ENCODE measurements at regions not wholly inside any gene's neighbourhood (a gene's known extent, or its start where the extent isn't known, plus 50 kb on each side); places are given as distances from the start of the nearest gene placed in this dataset.

- Histone ChIP-seq H3K4me1 (ENCODE audit: control insufficient read depth, low read length) (no peaks in the 10 kb centered on the region), H4K20me1 (ENCODE audit: control insufficient read depth, insufficient read depth, low read depth, low read length) (no peaks in the 10 kb centered on the region), H3K27ac (ENCODE audit: low read depth, low read length) (no peak overlapping the region), H3K36me3 (ENCODE audit: control insufficient read depth, low read length) (no peaks in the 10 kb centered on the region), H3K4me3 (ENCODE audit: low read length) (no peak overlapping the region), H3K9me2 (replicated peaks; ENCODE audit: control insufficient read depth, low read length) (no peaks in the 10 kb centered on the region), H3K4me2 (ENCODE audit: low read length) (no peak overlapping the region), H3F3A (ENCODE audit: control insufficient read depth, insufficient read depth) (no peaks in the 10 kb centered on the region), H3K27me3 (ENCODE audit: control insufficient read depth, low read length) (no peaks in the 10 kb centered on the region), H3K79me2 (ENCODE audit: control insufficient read depth, low read length) (no peaks in the 10 kb centered on the region), H3K9me3 (ENCODE audit: control insufficient read depth, insufficient read depth, low read length) (no peaks in the 10 kb centered on the region)
- no peak for TF ChIP-seq CTCF (IDR thresholded peaks at IDR 0.05; ENCODE audit: low read depth, low read length, poor library complexity, severe bottlenecking)
- no peak for TF ChIP-seq EZH2phosphoT487 (IDR thresholded peaks at IDR 0.05; ENCODE audit: borderline replicate concordance, low read length)
Observed at GRCh38 chr9:16025627-16026026, 472.8 kb downstream of the CCDC171 start.

- no peak overlapping the region for H3K4me3 ChIP-seq (ENCODE audit: low read length)
- H3K9me2 ChIP-seq (replicated peaks; ENCODE audit: control insufficient read depth, low read length), result no peaks in the 10 kb centered on the region
- H3K27ac ChIP-seq (ENCODE audit: low read depth, low read length), result no peak overlapping the region
- no peaks in the 10 kb centered on the region for H3K9me3 ChIP-seq (ENCODE audit: control insufficient read depth, insufficient read depth, low read length)
- H3K4me1 ChIP-seq (ENCODE audit: control insufficient read depth, low read length), result no peaks in the 10 kb centered on the region
- H3F3A ChIP-seq (ENCODE audit: control insufficient read depth, insufficient read depth), result no peaks in the 10 kb centered on the region
- no peaks in the 10 kb centered on the region for H3K27me3 ChIP-seq (ENCODE audit: control insufficient read depth, low read length)
- TF ChIP-seq EZH2phosphoT487 (IDR thresholded peaks at IDR 0.05; ENCODE audit: borderline replicate concordance, low read length) (no peak), CTCF (IDR thresholded peaks at IDR 0.05; ENCODE audit: low read depth, low read length, poor library complexity, severe bottlenecking) (no peak)
- H3K79me2 ChIP-seq (ENCODE audit: control insufficient read depth, low read length), result no peaks in the 10 kb centered on the region
- H4K20me1 ChIP-seq (ENCODE audit: control insufficient read depth, insufficient read depth, low read depth, low read length), result no peaks in the 10 kb centered on the region
- H3K4me2 ChIP-seq (ENCODE audit: low read length), result no peak overlapping the region
- no peaks in the 10 kb centered on the region for H3K36me3 ChIP-seq (ENCODE audit: control insufficient read depth, low read length)
Observed at GRCh38 chr9:16026886-16027285, 474.0 kb downstream of the CCDC171 start.

- no peak overlapping the region for H3K4me3 ChIP-seq (ENCODE audit: low read length)
- H3K27me3 ChIP-seq (ENCODE audit: control insufficient read depth, low read length), result no peaks in the 10 kb centered on the region
- TF ChIP-seq CTCF (IDR thresholded peaks at IDR 0.05; ENCODE audit: low read depth, low read length, poor library complexity, severe bottlenecking) (no peak), EZH2phosphoT487 (IDR thresholded peaks at IDR 0.05; ENCODE audit: borderline replicate concordance, low read length) (no peak)
- H3K4me2 ChIP-seq (ENCODE audit: low read length), result no peak overlapping the region
- no peaks in the 10 kb centered on the region for H3K36me3 ChIP-seq (ENCODE audit: control insufficient read depth, low read length)
- no peaks in the 10 kb centered on the region for H4K20me1 ChIP-seq (ENCODE audit: control insufficient read depth, insufficient read depth, low read depth, low read length)
- H3K27ac ChIP-seq (ENCODE audit: low read depth, low read length), result no peak overlapping the region
- H3K9me2 ChIP-seq (replicated peaks; ENCODE audit: control insufficient read depth, low read length), result no peaks in the 10 kb centered on the region
- no peaks in the 10 kb centered on the region for H3F3A ChIP-seq (ENCODE audit: control insufficient read depth, insufficient read depth)
- no peaks in the 10 kb centered on the region for H3K4me1 ChIP-seq (ENCODE audit: control insufficient read depth, low read length)
- no peaks in the 10 kb centered on the region for H3K9me3 ChIP-seq (ENCODE audit: control insufficient read depth, insufficient read depth, low read length)
- no peaks in the 10 kb centered on the region for H3K79me2 ChIP-seq (ENCODE audit: control insufficient read depth, low read length)
Observed at GRCh38 chr9:16028548-16028947, 475.7 kb downstream of the CCDC171 start.
